ENCODE measurements at regions not wholly inside any gene's neighbourhood (a gene's known extent, or its start where the extent isn't known, plus 50 kb on each side); places are given as distances from the start of the nearest gene placed in this dataset.

DNA sequence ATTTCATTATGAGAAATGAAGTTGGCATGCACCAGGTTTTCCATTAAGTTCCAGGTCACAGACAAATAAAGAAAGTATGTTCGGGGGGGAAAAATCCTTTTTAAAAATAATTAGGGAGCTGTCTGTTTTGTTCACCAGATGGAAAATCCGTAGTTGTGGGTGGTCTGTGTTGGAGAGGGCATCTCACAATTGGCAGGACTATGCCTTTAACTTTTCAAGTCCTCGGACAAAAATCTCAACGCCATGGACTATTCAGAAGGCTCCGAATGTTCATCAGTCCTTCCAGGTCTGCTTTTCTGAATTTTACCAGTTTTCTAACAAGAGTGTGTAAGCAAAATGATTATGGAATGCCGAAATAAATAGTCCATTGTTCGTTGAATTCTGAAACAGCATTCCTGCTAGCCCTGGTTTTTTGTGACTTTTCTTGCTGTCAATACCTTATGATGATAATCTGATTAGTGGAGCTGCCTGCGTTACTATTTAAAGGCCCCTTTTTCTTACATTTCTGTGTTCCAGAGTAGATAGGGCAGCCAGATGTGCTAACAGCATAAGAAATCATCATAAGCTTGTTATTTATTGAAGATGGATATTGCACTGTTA lies 146.9 kb downstream of the TM9SF2 start:
- TF ChIP-seq, protein P1, sequence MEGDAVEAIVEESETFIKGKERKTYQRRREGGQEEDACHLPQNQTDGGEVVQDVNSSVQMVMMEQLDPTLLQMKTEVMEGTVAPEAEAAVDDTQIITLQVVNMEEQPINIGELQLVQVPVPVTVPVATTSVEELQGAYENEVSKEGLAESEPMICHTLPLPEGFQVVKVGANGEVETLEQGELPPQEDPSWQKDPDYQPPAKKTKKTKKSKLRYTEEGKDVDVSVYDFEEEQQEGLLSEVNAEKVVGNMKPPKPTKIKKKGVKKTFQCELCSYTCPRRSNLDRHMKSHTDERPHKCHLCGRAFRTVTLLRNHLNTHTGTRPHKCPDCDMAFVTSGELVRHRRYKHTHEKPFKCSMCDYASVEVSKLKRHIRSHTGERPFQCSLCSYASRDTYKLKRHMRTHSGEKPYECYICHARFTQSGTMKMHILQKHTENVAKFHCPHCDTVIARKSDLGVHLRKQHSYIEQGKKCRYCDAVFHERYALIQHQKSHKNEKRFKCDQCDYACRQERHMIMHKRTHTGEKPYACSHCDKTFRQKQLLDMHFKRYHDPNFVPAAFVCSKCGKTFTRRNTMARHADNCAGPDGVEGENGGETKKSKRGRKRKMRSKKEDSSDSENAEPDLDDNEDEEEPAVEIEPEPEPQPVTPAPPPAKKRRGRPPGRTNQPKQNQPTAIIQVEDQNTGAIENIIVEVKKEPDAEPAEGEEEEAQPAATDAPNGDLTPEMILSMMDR (IDR thresholded peaks at IDR 0.05; ENCODE audit: low read depth, low read length, poor library complexity, severe bottlenecking), result no peak
- TF ChIP-seq EZH2phosphoT487 (IDR thresholded peaks at IDR 0.05; ENCODE audit: borderline replicate concordance, low read length), result no peak
